Prostate gland (tissue), 2 donors: ENCODE measurements at regions not wholly inside any gene's neighbourhood (a gene's known extent, or its start where the extent isn't known, plus 50 kb on each side); places are given as distances from the start of the nearest gene placed in this dataset.

Source experiments
- CTCF ChIP-seq, 4 experiments: fragments of 200-600 bp in 2 of 4; fragments of 450-650 bp in 2 of 4; sonication (generic) in 2 of 4; IDR thresholded peaks; 1 replicate in 3 of 4; 2 replicates in 1 of 4; pipeline ENCODE4 v1.5.1; 2016 to 2019; ENCODE audit warnings: antibody characterized with exemption in 4 of 4, mild to moderate bottlenecking in 2 of 4, moderate library complexity in 2 of 4
- POLR2A ChIP-seq: fragments of 450-650 bp; IDR thresholded peaks from one replicate; pipeline ENCODE4 v1.6.1; 2016; ENCODE audit warnings: antibody characterized with exemption, mild to moderate bottlenecking
- POLR2AphosphoS5 ChIP-seq: sonication (generic); formaldehyde crosslinking; IDR thresholded peaks from one replicate; pipeline ENCODE4 v1.6.1; 2017; ENCODE audit warnings: antibody characterized with exemption

DNA sequence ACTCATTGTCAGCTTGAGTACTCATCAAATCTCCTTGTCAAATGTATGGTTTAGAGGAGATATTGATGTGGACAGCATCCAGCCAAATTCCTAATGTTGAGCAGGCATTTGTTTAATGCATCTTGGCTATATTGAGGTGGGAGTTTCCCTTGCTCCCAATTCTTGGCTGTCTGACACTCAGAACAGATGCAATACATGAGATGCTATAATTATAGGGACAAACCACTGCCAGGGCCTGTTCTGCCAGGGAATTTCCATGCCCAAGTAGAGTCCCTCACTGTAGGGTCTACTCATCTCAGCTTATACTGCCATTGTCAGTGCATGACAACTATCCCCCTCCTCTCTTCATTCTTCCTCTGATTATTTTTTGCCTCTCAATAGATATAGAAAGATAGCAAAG, 392.0 kb upstream of the KCNN2 start:
- TF ChIP-seq POLR2A (no peak), CTCF (IDR thresholded peaks at IDR 0.05) (no peak), POLR2AphosphoS5 (no peak)
